HG03159 (cell line): ENCODE measurements at regions not wholly inside any gene's neighbourhood (a gene's known extent, or its start where the extent isn't known, plus 50 kb on each side); places are given as distances from the start of the nearest gene placed in this dataset.
"Not testable (repeated sequence)": the region's sequence is repeated elsewhere in the genome, so short reads cannot be mapped to it uniquely, and the experiment has no call there.

ENCODE experiments used
- ATAC-seq: cut with Tn5 transposase; IDR thresholded peaks from one replicate; pipeline ENCODE4 v1.9.1; 2021; ENCODE audit warnings: mild to moderate bottlenecking, moderate library complexity; ENCODE audit not compliant: unreplicated experiment

DNA sequence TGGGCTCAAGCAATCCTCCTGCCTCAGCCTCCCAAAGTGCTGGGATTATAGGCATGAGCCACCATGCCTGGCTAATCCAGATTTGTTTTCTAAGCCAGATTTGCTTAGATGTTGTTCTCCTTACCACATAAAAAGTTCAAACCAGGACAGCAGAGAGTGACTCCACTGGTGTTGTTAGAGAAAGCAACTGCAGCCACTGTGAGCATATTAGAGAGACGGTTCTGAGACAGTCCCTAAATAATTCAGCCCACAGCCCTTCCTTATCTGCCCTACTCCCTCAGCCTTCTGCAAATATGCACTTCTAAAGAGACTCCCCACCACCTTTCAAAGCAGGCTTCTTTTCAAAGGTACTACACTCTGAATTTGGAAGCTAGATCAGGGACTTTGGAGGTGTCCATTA, 96.1 kb downstream of the DRD1 start:
- ATAC-seq, result no peak

DNA sequence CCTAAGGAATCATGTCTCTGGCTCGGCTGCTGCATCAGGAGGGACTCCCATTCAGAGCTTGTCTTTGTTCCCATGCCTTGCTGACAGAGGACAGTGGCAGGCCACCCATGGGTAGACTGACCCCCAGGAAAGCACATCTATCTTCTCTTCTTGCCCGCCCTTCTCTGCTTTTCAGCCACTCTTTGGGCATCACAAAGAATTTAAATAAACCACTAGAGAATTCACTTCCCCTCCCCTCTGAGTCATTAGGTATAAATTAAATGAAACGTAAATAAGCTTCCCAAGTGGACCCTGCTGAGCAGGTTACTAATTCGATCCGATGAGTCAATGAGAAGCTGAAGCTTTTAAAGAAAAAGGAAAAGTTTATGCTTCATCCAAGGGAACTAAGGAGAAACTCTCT, 97.0 kb downstream of the DRD1 start:
- no peak for ATAC-seq

DNA sequence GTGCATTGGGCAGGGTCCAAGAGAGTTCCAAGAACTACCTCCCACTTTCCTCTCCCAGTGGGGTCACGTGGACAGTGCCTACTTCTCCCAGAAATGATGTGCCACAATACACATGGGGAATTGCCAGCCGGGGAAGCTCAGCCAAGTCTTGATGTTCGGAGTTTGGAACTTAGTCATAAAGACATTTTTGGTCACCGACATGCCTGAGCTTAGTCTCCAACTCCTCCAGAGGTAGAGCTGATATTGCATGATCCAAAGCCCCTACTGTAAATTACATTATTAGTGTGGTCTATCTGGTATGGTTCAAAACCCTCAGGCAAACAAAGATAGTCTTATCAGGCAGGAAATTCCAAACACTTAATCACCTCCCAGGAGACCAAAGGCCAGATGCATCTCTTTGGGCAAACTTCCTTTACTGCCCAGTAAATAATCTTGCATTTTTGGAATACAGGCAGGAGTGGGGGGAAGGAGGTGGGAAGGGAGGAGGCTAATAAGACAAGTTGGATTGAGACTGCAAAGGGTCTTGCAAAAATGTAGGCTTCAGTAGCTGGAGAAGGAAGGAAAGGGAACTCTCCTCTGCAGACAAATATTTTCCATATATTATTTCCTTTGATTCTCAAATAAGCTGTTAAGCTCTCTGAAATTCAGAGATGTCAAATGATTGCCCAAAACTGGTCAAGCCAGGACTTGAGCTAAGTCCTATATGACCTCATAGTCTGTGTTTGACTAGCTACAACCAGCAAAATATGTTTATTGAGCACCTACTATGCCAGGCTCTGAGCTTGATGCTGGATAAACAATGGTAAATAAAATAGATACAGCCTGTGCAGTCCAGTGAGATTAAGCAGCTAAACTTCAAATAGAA, 99.4 kb downstream of the DRD1 start:
- ATAC-seq, result no peak

DNA sequence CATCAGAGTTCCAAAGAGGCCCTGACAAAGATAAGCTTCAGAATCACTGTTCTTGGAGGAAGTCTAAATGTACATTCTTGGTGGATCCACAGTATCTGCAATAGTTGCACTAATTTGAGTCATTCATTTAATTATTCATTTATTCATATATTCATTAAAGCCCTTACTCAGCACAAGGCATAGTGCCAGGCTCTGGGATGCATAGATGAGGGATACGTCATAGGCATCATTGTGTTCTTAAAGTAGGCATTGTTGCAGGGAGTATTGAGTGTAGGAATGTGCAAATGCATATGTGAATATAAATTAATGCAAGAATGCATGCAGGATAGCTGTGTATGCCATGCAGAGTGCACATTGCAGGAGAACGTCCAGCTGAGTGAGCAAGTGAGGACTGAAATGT, 100.7 kb downstream of the DRD1 start:
- ATAC-seq, result no peak

DNA sequence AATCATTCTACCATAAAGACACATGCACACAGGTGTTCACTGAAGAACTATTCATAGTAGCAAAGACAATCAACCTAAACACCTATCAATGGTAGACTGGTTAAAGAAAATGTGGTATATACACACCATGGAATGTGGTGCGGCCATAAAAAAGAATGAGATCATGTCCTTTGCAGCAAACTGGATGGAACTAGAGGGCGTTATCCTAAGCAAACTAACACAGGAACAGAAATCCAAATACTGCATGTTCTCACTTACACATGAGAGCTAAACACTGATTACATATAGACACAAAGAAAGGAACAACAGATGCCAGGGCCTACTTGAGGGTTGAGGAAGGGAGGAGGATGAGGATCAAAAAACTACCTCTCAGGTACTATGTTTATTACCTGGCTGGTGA, 103.8 kb downstream of the DRD1 start:
- no peak for ATAC-seq

DNA sequence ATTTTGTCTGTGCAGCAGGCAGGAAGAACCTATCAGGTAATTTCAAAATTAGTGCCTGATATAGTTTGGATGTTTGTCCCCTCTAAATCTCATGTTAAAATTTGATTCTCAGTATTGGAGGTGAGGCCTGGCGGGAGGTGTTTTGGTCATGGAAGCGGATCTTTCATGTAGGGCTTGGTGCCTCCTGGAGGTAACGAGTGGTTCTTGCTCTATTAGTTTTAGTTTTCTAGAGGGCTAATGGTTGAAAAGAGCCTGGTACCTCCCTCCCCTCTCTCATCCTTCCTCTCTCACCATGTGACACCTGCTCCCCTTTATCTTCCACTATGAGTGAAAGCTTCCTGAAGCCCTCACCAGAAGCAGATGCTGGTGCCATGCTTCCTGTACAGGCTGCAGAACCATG, 106.3 kb downstream of the DRD1 start:
- ATAC-seq, result no peak

DNA sequence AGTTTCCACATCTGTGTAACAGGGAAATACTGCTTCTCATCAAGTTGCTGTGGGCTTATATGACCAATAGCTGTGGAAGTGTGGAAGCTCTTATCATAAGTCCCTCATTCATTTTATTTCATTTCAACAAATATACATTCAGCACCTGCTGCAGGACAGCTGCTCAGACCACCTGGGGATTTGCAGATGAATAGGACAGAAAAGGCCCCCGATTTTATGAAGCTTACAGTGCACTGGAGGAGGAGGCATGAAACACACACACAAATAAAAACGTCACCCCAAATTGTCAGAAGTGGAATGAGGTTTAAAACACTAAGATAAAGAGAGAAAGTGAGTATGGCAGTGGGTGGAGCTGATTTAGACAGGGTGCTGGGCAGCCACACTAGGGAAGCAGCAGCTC, 107.2 kb downstream of the DRD1 start:
- no peak for ATAC-seq

DNA sequence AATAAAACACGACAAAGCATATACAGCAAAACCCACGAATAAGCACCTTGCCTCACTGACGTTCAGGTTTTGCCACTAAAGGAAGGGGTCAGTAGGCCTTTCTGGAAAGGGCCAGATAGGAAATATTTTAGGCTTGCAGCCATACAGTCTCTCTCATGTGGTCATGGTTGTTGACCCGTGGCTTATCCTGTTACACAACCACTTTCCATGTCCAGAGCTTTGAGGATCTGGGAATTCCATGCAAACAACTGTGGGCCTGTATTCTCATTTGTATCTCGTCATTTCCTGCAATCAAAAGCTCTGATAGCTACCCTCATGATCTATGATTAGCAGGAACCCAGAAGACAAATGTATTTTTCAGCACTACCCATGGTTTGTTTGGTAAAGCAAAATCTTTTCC, 108.3 kb downstream of the DRD1 start:
- no peak for ATAC-seq

DNA sequence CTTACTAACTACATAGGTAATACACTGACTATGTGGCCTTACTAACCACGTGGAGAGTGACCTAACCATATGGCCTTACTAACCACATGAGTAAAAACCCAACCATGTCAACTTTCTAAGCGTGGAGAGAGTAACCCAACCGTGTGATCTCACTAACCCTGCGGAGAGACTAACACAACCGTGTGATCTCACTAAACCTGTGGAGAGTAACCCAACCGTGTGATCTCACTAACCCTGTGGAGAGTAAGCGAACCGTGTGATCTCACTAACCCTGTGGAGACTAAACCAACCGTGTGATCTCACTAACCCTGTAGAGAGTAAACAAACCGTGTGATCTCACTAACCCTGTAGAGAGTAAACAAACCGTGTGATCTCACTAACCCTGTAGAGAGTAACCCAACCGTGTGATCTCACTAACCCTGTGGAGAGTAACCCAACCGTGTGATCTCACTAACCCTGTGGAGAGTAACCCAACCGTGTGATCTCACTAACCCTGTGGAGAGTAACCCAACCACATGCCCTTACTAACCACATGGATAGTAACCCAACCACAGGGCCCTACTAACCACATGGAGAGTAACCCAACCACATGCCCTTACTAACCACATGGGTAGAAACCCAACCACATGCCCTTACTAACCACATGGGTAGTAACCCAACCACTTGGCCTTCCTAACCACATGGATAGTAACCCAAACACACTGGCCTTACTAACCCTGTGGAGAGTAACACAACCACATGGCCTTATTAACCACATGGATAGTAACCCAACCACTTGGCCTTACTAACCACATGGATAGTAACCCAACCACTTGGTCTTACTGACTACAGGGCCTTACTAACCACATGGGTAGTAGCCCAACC, 112.6 kb downstream of the DRD1 start:
- ATAC-seq, result not testable (repeated sequence)

DNA sequence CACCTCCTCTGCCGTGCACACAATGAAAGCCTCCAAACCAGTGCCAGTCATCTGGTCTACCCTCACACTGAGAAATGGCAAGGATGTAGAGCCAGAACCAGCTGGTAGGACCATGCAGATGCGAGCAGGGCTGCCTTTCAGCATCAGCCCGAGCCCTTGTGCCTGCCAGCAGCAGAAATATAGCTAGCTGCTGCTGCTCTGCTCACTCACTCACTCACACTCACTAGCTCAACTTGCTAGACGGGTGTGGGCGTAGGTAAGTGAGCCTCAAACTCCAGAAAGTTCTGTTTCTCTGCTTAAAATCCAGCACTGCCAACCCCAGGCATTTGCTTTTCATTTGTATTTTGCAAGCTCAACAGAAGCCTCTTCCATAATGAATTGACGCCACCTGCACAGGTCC, 114.0 kb downstream of the DRD1 start:
- ATAC-seq, result no peak

DNA sequence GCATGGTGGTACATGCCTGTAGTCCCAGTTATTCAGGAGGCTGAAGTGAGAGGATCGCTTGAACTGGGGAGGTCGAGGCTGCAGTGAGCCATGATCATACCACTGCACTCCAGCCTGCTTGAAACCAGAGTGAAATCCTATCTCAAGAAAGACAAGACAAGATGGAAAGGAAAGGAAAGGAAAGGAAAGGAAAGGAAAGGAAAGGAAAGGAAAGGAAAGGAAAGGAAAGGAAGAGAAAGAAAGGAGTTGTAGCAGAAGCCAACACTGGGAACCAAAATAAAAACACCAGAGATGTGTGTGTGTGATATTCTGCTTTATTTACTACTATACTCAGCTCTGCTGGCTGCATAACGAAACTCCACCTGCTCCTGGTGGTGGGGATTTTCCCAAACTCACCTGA, 115.3 kb downstream of the DRD1 start:
- ATAC-seq, result no peak

DNA sequence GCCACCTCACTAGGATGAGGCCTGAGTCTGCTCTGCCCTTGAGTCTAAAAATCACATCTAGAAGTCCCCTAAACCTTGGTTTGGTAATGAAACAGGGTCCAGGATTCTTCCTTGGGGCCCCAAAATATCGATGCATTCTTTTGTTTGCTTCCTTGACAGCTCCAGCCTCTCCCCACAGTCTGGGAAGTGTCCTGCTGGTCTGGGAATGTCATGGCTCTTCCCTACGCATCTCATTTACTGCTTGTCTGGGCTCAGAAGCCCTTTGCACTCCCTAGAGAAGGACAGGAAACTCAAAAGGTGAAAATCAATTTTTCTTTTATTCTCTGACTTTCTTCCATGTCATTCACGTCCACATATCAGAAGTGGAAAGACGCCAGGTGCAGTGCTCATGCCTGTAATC, 115.8 kb downstream of the DRD1 start:
- ATAC-seq, result no peak

DNA sequence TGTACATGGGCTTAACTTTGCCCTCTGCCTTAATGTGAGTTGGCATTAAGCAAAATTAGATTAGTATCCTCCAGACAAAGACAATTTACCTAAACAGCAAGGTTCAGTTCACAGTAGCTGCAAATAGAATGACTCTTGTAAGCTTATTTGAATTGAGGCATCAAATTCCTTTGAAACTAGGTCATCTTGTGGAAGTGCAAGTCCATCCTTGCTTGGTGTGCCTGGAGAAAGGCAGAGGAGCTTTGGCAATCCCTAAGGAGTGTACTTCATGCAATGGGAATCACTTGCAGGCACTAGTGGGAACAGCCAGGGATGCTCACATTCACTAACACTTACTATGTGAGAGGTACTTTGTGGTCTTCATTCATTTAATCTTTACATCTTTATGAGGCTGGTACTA, 118.3 kb downstream of the DRD1 start:
- ATAC-seq, result no peak

DNA sequence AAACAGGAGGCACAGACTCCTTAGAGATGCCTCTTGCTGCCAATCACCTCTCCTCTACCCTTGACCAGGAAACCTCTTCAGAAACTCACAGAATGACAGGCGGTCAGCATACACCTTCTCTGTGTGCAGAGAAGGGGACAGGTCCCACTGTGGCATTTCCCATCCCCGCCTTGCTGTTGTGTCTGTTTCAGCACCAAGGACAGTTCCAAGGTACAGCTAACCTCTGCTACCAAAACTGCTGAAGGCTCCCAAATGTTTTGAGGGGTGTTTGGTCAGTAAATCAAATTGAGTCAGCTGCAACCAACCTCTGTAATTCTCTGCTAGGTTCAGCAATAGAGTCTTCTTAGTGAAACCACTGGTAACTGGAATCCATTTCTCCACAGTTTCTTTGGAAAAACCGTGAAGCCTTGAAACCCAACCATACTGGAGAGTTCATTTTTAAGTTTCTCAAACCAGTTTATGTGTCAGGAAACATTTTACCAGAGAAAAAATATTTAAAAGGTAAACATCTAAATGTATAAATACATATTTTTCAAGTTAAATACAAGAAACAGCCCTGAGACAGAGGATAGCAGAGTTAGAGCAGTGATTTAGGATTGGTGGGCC, 122.0 kb downstream of the DRD1 start:
- no peak for ATAC-seq

DNA sequence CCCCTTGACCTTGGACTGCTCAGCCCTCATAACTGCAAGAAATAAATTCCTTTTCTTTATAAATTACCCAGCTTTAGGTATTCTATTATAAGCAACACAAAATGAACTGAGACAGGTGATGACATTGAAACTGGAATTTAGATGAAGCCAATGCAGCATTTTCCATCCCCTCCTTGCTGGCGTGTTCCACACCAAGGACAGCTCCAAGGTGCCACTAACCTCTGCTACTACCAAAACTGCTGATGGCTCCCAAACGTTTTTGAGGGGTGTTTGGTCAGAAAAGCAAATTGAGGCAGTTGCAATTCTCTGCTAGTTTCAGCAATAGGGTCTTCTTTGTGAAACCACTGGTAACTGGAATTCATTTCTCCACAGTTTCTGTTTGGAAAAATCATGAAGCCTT, 124.8 kb downstream of the DRD1 start:
- ATAC-seq, result no peak

DNA sequence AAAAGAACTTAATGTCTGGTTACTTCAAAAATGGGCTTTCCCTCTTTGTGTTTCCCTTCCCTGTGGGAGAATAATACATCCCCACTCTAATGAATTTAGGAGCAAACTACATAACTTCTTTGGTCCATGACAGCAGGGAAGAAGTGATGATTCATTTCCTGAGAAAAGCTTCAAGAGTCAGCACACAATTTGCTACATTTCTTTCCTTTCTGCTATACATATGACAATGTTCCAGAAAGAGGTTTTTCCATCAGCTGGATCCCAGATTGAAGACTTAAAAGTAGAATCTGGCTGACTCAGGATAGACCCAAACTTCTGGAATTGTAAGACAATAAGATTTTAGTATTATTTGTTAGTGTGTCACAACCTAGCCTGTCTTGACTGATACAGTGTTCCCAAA, 126.1 kb downstream of the DRD1 start:
- ATAC-seq, result no peak

DNA sequence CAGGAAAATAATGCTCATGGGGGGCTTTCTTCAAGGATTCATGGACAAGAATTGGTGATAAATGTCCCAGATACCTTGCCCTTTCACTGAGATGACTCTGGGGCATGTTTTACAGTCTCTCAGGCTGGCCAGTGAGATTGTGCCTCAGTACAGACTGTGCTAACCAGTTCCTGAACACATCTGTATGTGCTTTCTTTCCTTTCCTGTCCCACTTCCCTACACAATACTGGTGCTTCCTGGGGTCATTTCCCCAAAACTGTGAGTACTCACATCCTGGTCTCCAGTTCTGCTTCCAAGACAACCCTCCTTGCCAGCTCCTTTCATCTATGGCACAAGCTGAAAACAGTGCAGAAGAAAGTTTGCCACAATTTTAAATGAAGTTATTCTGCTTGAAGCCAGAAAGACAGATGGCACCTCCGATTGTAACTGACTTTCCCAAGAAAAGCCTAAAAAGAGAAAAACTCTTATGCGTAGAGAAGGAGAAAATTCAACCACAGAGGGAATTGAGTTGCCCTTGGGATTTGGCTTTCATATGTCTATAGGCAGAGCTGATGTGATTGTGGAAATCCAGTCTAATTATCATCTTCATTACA, 134.7 kb downstream of the DRD1 start:
- ATAC-seq, result no peak

DNA sequence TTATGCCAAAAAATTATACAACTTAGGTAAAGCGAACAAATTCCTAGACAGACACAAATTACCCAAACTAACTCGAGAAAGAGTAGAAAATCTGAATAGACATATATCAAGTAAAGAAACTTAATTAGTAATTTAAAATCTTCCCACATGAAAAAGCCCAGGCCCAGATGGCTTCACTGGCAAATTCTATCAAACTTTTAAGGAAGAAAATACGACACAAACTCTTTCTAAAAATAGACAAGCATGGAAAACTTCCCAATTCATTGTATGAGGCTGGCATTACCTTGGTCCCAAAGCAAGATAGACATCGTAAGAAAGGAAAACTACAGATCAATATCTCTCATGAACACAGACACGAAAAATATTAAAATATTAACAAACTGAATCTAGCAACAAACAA, 135.3 kb downstream of the DRD1 start:
- ATAC-seq, result no peak

DNA sequence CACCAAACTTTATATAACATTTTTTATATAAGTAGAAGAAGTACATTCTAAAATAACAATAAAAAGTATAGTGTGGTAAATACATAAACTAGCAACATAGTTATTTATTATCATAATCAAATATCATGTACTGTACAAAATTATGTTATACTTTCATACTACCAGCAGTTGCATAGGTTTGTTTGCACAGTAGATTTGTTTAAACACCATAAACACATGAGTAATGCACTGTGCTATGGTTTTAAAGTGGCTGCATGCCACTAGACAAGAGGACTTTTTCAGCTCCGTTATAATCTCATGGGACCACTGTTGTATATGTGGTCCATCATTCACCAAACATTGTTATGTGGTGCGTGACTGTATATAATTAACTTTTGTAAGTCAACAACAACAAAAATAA, 137.6 kb downstream of the DRD1 start:
- ATAC-seq, result no peak

DNA sequence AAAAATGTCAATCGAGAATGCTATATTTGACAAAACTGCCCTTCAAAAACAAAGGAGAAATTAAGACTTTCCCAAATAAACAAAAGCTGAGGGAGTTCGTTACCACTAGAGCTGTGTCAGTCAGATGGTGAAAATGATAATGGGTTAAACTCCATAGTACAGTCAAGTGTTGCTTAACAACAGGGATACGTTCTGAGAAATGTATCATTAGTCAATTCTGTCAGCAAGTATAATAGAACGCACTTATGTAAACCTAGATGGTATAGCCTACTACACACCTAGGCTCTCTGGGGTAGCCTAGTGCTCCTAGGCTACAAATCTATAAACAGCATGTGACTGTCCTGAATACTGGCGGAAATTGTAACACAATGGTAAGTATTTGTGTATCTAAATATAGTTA, 138.7 kb downstream of the DRD1 start:
- no peak for ATAC-seq

DNA sequence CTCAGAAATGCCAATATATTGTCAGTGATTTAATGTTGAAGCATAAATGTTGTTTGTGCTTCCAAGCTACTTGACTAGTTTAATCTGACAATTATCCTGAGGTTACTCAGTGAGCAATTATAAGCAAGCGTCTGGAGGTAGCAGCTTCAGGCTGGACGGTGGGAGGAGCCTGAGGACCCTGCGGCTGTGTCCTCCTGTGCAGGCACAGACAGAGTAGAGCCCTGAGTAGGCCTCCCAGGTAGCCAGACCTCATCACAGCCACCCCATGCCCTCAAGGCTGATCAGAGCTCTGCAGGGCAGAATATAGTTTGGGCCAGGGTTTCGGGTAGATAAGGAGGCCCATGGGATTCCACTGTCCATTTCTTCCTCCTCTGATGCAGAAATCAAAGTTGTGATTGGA, 153.6 kb downstream of the DRD1 start:
- ATAC-seq, result no peak
